Hematopoietic multipotent progenitor cell treated with erythropoietin and hydrocortisone succinate and interleukin-3 and kit ligand, for 15 days (in vitro differentiated cells): ENCODE measurements at regions not wholly inside any gene's neighbourhood (a gene's known extent, or its start where the extent isn't known, plus 50 kb on each side); places are given as distances from the start of the nearest gene placed in this dataset.
"Not testable (repeated sequence)": the region's sequence is repeated elsewhere in the genome, so short reads cannot be mapped to it uniquely, and the experiment has no call there.

Experiments used
- DNase-seq: peaks from one replicate; pipeline ENCODE4 v3.0.0-alpha.2; 2015; ENCODE audit warnings: low spot score

GRCh38 chr15:88965097-88965496 lies 51.9 kb upstream of the MFGE8 start:
- DNase-seq: not testable (repeated sequence)

DNA sequence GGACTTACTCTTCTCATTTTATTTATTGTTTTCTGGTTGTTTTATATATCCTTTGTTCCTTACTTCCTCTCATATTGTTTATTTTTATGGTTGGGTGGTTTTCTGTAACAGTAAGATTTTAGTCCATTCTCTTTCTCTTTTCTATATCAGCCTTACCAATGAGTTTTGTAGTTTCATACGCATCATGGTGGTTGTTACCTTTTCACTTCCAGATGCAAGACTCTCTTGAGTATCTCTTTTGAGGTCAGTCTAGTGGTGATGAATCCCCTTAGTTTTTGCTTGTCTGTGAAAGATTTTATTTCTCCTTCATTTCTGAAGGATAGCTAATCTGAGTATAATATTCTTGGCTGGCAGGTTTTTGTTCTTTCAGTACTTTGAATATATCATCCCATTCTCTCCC lies 57.1 kb upstream of the MFGE8 start:
- no peak for DNase-seq

- no peak for DNase-seq
These were observed 61.2 kb upstream of the MFGE8 start for GRCh38 chr15:88974392-88974791.

- no peak for DNase-seq
These were observed 62.7 kb upstream of the MFGE8 start for GRCh38 chr15:88975891-88976290.

- no peak for DNase-seq
These were observed 63.5 kb upstream of the MFGE8 start for GRCh38 chr15:88976656-88977055.

DNA sequence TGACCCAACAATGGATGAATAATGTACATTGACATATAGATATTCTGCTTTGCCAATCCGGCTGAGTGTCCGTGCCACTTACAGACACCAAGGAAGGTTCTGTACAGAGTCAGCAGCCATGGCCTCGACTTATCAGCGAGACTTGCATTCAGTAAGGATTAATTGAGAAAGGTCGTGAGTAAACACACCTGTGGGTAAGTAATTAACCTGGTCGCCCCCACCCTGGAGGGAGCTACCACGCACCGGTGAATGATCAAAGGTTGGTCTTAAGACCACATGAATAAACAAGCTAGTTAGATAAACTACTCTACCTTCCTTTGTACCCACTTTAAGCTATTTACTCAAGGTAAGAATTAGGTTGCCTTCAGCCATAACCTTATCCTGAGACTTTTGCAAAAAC lies 66.5 kb upstream of the MFGE8 start:
- no peak for DNase-seq

DNA sequence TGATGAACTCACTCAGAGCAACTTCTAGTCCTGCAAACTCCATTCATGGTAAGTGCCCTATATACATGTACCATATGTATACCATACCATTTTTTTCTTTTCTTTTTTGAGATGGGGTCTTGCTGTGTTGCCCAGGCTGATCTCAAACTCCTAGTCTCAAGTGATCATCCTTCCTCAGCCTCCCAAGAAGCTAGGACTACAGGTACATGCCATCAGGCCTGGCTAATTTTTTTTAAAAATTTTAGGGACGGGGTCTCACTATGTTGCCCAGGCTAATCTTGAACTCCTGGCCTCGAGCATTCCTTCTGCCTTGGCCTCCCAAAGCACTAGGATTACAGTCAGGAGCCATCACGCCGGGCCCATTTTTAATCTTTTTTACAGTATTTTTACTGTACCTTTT lies 67.3 kb upstream of the MFGE8 start:
- no peak for DNase-seq

GRCh38 chr15:88981244-88982215 lies 68.4 kb upstream of the MFGE8 start:
- no peak for DNase-seq

DNA sequence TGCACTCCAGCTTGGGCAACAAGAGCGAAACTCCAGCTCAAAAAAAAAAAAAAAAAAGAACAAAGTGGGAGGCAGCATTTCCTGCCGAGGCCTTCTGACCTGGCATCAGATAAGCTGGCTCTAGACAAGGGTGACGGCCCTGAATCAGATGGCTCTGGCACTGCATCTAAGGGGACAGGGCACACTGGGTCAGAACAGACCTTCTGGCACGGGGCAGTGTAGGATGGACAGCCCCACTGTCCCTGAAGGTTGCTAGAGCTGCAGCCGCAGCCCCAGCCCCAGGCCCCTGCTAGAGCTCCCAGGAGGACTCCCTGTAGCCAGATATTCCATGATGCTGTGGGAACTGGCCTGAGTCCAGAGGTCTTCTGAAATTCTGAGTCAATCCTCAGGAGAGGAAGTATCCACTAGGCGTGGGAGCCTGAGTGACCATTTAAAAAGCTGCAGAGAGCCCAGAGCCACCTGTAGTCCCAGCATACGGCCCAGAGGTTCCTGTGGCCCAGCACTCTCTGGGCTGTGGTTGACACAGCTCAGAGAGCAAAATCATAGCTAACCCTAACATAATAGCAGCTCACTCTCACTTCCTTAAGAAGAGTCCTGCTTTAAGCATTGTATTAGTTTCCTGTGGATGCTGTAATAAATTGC lies 69.2 kb upstream of the MFGE8 start:
- DNase-seq: no peak

GRCh38 chr15:88982946-88983342 lies 69.8 kb upstream of the MFGE8 start:
- DNase-seq: no peak

DNA sequence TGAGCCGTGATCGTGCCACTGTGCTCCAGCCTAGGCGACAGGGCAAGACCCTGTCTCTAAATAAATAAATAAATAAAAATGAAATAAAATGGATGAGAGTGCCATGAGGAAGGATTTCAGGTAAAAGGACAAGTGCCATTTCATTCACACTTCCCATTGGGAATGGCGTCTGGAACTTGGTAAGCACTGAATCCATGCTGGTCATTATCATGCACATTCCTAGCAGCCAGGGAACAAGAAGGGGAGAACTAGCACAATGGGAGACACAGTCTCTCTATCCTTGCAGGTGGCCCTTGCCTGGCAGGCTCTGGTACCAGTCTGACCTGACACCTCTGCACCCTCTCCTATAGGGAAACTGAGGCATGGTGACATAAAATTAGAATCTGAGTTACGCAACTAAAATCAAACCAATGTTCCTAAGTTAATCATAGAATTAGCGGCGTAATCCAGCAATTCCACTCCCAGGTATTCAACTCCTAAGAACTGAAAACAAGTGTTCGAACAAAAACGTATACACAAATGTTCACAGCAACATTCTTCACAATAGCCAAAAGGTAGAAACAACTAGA lies 70.8 kb upstream of the MFGE8 start:
- no peak for DNase-seq

DNA sequence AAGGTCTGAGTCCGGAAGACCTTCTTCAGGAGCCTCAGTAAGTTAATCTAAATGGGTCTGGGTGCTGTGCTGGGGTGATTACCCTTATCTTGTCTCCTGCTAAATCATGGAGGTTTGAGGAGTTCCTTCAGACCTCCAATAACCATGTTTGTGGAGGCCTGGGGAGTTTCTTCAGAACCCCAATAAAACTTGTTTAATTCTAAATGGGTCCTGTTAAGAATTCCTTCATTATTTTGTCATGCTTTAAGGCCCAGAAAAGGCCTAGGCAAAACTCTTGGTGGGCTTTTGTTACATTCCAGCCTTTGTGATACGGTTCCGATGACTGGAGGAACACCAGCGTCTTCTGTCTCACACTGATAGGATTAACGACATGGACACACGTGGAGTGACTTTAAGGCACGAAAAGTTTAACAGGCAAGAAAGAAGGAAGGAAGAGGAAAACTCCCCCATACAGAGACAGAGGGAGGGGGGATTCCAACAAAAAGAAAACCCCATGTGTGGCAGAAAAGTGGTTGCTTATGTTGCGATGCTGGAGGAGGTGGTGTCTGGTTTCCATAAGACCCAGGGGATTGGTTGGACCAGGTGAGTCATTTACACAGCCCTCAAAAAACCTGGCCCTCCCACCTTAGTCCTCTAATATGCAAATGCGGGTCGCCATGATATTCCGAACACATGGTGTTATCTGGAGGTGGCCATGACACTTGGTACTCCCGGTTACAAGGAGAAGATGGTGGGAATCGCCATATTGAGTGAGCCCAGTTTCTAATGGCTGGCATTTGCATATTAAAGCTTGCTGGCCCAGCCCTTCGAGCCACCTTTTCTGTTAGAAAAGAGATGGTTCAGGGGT lies 72.6 kb upstream of the MFGE8 start:
- DNase-seq: no peak

DNA sequence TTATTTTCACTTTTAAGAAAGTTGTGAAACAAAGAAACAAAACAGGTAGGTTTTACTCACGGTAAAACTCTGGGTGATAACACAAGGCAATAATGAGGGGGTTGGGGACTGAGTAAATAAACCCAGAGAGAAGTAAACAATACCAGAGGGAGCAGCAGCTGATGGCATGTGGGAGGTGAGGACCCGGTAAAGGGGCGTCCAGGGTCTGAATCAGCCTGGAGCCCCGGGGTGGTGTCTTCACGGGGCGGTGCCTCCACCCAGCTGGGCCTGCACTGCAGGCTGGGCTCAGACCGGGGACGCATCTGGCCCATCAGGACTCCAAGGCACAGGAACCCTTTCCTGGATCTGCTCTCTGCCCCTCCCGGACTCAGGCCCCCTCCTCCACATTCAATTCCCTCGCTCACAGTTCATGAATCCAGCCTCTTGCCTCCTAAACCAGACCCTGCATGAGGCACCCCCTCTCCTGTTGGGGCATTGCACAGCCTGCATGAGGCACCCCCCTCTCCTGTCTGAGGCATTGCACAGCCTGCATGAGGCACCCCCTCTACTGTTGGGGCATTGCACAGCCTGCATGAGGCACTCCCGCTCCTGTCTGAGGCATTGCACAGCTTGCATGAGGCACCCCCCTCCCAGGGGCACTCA lies 73.9 kb upstream of the MFGE8 start:
- no peak for DNase-seq

GRCh38 chr15:88987591-88987933 lies 74.4 kb upstream of the MFGE8 start:
- DNase-seq: no peak

GRCh38 chr15:88987934-88988671 lies 74.9 kb upstream of the MFGE8 start:
- no peak for DNase-seq

GRCh38 chr15:88989578-88989977 lies 76.4 kb upstream of the MFGE8 start:
- no peak for DNase-seq

- no peak for DNase-seq
These were observed 77.1 kb upstream of the MFGE8 start for GRCh38 chr15:88990185-88990679.

GRCh38 chr15:88992216-88992615 lies 79.0 kb upstream of the MFGE8 start:
- no peak for DNase-seq

DNA sequence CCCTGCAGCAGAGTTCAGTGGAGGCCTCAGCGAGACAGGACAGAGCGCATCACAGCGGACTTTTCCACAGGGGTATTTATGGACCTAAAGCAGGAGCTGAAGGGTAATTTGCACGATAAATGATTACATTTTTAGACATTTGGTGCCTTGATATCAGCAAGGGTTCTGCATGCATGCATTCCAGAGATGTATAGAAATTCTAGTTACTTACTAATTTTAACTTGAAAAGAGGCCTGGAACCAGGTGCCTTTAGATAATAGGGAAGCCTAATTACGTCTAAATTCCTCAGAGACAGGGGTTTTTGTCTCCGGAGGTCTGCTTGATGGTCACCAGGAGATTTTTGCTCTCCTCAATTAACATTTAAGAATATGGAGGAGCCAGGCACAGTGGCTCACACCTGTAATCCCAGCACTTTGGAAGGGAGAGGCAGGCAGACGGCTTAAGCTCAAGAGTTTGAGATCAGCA lies 79.8 kb upstream of the MFGE8 start:
- DNase-seq: no peak

DNA sequence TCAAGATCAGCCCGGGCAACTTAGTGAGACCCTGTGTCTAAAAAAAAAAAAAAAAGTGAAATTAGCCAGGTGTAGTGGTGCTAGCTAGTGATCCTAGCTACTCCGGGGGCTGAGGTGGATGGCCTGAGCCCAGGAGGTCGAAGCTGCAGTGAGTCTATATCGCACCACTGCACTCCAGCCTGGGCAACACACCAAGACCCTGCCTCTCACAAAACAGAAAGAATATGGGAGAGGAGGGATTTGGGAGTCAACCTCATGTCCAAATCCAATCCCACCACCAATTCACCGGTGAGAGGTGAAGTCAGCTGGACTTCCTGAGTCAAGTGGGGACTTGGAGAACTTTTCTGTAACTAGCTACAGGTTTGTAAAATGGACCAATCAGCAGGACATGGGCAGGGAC lies 80.5 kb upstream of the MFGE8 start:
- DNase-seq: no peak

DNA sequence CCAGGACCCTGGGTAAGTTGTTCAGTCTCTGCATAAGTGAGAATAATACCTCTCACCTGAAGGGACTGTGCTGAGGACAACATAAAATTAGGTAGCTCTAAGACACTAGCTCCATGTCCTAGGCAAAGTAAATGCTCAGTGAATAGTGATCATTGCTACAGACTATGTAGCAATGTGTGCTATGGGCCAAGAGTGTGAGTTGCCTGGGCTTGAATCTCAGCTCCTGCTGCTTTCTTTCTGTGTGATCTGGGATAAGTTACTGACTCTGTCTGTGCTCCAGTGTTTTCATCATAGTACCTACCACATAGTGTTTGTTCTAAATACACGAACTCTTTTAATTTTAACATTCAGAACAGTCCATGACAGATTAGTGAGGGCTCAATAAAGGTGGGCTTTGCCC lies 81.1 kb upstream of the MFGE8 start:
- DNase-seq: no peak
